HG03354 (cell line): ENCODE measurements at regions not wholly inside any gene's neighbourhood (a gene's known extent, or its start where the extent isn't known, plus 50 kb on each side); places are given as distances from the start of the nearest gene placed in this dataset.

Source experiments
- ATAC-seq: cut with Tn5 transposase; IDR thresholded peaks from one replicate; pipeline ENCODE4 v1.9.1; 2021; ENCODE audit warnings: mild to moderate bottlenecking; ENCODE audit not compliant: unreplicated experiment, poor library complexity, severe bottlenecking

DNA sequence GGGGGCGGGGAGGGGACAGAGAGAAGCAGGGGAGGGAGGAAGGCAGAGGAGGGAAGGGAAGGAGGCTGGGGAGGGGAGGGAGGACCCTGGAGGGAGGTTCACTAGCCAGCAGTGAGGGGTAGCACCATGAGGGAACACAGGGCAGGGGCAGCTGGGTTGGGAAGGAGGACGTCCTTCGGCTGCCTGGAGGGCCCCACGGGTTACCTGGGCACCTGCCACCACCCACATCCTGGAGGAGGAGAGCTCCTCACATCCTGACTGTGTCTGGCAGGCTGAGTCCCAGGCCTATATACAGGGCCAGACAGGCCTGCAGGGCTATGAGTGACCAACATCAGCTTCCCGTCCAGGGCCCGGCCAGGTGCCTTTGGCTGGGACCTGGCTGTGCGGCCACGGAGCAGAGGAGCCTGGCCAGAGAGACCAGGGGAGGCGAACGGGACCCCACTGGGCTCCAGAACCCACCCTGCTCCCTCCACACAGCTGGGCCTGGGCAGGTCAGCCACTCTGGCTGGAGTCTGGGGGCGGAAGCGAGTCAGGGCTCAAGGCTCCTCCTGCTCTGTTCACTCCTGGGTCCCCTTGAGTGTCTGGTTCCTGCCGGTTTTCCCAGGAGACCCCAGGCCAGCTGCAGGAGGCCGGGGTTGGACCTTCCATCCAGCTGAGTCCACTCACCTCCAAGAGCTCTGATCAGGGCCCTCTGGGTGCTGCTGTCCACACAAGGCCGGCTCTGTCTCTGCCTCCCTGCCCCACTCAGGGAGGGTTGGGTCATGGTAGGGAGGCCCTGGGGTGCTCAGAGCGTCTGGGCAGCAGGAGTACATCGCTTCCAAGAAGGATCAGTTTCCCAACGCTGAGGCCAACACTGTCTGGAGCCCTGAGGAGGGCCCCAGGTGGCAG lies 677.7 kb downstream of the BRD1 start:
- ATAC-seq, result no peak

DNA sequence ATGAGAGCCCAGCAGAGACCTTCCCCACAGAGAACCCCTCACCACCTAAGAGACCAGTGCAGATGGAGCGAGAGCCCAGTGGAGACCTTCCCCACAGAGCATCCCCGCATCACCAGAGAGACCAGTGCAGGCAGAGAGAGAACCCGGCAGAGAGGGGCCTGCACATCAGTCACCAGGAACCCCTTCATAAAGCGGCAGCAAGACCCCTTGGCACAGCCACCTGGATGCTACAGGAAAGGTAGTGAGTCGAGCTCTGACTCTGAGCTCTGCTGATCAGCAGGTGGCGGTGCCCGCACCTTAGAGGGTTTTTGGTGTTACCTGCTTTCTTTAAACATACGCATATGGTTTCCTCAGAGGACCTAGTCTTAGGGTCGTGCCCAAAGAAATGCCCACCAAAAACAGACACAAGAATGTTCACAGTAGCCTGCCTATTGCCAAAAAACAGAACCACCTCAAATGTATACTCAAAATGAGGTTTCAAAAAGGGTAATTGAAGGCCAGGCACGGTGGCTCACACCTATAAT lies 678.7 kb downstream of the BRD1 start:
- ATAC-seq, result no peak

DNA sequence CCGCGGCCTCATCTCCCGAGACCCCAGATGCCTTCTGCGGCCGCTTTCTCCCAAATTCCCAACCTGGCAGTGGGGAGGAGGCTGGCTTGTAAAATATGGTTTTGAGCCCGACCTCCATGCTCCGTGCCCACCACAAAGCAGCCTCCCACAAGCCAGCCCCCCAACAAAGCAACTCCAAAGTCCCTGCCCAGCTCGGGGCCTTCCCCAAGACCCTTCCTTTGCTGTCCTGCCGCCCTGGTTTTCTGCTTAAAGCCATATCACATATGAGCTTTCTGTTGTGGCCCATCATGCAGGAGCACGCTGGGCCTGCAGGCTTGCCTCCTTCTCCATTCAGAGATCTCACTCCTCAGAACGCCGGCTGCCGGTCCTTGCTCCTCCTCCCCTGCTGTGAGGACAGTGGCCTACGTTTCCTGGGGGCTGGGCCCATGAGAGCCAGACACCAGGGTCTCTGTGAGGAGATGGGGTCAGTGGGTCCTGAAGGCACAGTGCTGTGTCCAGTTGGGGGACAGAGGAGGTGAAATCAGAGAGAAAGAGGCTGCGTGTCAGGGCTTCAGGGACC lies 680.0 kb downstream of the BRD1 start:
- ATAC-seq, result no peak

DNA sequence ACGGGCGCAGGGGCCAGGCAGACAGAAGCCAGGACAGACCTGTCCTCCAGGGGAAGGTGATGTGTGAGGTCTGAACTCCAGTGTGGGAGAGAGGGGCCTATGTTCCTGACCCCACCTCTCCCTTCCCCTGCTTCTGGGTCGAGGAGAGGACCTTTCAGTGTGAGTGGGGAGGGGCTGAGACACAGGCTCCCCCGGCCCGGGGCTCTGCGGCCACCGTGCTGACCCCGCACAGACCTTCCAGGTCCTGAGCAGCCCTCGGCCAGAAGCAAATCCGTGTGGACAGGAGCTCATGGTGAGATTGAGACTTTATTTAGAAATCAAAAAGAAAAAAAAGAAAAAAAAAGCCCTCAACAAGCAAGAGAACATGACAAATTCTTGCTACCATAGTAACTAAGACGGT lies 680.5 kb downstream of the BRD1 start:
- no peak for ATAC-seq

DNA sequence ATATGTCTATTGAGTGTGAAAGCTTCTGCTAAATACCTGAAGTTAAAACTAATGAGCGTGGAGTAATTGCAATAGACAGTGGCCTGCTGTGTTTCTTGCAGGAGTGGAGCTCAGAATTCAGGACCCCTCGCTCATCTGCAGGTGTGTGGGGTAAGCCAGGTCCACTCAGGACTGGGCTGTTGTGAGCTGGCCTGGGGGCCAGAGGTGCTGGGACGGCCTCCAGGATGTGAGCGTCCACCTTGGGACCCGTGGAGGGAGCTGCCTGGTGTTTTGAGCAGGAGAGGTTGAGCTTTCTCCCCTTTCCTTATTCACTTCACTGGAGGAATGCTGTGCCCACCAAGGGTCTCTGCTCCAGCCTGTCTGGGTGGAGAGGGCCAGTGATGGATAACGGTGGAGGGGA lies 681.2 kb downstream of the BRD1 start:
- no peak for ATAC-seq

DNA sequence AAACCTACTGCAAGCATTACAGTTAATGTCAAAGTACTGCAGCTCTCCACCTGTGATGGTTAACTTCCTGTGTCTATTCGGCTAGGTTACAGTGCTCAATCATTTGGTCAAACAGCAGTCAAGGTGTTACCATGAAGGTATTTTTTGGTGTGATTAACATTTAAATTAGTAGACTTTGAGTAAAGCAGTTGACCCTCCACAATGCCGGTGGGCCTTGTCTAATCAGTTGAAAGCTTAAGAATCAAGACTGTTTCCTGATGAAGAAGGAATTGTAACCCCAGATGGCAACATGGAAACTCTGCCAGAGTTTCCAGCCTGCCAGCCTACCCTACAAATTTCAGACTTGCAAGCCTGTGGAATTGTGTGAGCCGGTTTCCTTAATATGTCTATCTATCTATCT lies 683.9 kb downstream of the BRD1 start:
- ATAC-seq, result no peak

DNA sequence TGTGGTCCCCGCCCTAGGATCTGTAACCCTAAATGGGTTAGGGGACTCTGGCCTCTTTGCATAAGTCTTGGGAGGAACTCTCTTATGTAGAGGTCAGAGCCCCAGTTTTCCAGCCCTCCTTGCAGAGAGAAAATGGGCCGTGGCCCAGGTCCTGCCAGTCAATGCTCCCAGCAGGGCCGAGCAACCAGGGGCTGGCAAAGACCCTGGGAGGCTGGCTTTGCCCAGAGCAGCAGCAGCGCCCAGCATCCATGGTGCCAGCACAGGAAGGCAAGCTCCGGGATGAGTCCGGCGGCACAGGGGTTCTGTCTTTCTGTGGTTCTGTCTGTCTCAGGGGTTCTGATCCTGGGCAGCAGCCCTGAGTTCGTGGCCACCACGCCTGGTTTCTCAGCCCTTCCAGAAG lies 684.8 kb downstream of the BRD1 start:
- ATAC-seq, result no peak

DNA sequence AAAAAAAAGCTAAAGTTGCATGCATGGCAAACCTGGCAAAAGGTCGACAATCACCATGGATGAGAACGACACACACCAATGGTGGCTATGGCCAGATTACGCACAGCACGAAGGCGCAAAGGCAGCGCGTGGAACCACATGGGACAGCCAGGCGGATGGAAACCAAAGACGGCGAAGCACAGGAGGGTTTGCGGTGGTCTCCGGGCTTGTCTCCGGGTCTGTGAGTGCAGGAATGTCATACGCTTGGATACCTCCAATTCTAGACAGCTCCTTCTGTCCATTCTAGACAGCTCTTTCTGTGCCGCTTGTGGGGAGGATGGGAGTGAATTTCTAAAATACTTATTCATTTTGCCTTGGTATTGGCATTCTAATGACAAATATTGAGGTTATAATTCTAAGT lies 685.4 kb downstream of the BRD1 start:
- no peak for ATAC-seq

DNA sequence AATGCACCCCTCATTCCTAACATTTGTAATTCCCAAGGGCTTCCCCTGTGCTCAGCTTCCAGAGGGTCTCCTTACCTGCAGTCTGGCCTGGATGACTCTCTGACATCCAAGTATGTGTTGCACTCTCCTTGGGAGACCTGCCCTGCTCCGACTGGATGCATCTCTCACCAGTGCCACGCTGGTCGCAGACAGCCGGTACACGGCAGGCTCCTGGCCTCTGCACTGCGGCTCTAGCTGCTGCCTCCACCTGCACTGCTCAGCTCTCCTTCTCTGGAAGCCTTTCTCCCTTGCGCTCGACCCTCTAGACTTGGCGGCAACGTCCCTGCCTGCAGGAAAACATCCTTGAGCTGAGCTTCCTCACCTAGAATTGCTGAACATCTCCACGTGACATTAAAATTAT lies 685.9 kb downstream of the BRD1 start:
- ATAC-seq, result no peak

DNA sequence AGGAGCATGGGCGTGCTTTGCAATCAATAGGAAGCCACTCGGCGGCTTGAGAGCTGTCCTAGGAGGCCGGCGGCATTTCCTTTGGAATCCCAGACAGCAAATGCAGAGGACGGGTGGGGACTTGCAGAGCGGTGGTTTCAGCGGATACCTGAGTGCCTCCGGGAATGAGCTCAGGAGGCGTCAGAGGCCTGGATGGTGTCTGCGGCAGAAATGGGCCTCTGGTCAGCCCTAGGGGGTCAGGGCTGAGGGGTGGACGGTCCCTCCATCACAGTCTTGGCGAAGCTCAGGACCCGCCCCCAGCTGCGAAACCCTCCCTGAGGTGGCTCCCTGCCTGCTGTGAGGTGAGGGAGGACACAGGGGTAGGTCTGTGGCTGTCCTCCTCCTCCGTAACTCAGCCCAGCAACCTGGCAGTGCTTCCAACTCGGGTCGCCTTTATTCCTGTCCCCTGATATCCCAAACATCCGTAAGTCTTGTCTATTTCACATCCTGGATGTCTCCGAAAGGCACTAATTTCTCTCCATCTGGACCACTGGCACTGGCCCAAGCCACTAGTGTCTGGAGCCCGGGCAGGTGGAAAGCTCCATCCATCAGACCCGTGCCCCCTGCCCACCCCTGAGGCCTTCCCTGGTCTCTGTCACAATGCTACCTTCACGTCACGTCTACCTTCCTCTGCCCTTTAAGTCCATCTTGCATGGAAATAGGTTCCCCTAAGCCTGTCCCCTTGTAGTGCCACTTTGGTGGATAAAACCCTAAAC lies 686.6 kb downstream of the BRD1 start:
- no peak for ATAC-seq

DNA sequence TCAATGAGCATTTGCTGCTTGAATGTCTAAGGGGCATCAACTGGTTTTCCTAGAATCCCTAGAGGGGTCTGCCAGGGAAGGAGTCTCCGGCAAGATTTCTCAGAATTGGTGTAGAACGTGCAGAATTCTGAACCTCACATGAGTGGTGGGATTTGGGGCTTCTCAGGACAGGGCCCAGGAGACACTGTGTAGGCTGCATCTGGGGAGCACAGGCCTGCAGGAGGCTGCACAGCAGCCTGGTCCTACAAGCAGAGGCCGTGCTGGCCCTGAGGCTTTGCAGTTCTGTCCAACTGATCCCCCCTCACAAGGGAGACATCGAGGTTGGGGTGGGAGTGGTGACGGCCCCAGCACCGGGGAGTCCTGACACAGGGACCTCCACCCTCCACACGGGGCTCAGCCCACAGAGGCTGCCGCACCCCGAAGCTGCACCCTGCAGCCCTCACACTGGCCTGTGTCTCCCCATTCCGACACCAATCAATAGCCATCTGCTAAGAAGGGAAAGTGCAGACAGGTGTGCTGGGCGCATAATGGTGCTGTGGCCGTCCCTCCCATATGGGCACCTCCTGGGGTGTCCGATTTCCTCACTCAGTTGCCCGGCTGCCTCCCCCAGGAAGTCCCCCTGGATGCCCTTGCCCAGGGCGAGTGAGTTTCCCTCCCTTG lies 688.1 kb downstream of the BRD1 start:
- ATAC-seq, result no peak

DNA sequence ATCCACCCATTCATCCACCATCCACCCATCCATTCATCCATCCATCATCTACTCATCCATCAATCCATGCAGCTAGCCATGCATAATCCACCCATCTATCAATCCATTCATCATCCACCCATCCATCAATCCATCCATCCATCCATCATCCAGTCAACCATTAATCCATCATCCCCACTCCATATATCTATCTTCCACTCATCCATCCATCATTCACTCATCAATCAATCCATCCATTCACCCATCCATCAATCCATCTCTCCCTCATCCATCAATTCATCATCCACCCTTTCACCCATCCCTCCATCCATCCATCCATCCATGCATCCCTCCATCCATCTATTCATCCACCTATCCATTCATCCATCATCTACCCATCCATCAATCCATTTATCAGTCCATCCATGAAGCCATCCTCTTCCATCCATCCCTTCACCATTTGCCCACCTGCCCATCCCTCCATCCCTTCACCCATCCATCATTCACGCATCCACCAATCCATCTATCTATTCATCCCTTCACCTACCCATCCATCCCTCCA lies 689.4 kb downstream of the BRD1 start:
- no peak for ATAC-seq

DNA sequence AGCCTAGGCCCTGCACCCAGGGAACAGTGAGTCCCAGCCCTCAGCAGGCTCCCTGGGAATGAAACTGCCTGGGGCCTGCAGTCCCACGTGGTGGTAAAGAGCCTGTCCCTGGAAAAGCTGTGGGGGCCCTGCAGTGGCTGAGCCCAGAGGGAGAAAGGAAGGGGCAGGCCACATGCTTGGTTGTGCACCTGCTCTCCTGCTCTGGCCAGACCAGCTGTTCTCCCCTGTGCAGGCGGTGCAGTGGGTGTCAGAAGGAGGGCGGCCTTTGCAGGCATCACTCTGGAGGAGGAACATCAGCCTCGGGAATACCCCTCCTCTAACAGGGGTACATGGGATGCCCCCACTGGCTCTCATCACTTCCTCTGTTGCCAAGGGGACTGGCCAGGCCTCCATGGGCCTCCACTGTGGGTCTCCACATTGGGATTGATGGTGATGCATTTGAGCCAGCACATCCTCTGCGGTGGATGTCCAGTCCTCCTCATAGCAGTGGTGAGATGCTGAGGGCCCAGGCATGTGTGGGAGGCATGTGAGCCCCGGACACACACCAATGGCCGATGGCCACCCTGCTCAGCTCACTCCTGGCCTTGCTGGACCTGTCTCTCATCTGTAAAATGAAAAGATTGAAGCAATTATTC lies 690.4 kb downstream of the BRD1 start:
- ATAC-seq, result no peak

DNA sequence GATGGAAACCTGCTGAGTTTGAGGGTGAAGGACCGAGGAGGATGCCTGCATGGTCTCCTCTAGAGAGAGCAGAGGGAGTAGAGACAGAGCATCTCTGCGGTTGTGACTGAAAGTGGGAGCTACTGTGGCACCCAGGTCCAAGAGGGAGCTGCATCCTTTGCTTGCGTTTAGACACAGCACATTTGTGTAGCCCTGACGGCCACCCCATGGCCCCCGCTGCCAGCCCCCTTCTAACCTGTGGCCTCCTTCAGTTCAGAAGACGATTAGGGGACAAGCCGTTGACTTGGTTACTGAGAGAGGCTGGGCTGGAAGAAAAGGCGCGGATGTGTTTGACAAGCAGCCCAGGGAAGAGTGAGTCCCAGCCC lies 690.9 kb downstream of the BRD1 start:
- ATAC-seq, result no peak

DNA sequence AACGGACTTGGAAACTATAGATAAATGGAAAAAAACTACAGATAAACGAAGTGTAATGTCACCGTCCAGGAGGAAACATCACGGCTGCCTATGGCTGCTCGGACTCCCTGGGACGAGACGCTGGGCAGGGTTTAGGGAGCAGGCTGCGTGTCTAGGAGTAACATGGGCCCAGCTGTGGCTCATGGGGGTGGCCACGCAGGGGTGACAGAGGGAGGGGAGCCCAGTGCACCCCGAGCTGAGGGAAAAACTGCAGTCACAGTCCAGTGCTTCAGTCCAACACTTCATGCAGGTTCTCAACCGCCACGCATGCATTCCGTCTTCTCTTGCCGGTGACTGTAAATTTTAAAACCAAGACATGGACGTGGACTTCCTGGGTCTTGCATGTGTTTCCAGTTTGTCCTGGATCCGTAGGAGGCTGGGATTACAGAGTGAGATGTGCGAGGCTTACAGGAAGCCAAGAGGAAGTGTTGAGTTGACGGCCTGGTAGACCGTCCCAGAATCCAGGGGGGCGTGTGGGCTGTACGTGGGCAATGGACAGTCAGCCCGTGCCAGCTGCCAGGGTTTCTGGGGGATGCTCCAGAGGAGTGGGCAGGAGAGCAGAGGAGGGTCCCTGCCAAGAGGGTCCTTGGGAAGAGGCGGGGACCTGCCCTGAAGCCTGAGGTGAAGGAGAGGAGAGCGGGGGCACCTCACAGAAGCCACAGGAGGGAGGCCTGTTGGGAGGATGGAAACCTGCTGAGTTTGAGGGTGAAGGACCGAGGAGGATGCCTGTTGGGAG lies 691.4 kb downstream of the BRD1 start:
- ATAC-seq, result no peak

DNA sequence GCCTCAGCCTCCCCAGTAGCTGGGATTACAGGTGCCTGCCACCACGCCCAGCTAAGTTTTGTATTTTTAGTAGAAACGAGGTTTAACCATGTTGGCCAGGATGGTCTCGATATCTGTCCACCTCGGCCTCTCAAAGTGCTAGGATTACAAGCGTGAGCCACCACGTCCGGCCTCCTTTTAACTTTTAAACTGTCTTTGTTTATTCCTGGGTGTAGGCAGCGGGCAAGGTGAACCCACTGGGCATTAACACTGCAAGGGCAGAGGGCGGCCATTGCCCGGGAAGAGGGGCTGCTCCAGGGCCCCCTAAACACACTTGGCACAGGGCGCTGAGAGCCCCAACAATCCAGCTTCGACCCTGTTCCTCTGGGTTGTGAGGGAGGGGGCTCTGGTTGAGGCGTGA lies 693.6 kb downstream of the BRD1 start:
- ATAC-seq, result no peak

DNA sequence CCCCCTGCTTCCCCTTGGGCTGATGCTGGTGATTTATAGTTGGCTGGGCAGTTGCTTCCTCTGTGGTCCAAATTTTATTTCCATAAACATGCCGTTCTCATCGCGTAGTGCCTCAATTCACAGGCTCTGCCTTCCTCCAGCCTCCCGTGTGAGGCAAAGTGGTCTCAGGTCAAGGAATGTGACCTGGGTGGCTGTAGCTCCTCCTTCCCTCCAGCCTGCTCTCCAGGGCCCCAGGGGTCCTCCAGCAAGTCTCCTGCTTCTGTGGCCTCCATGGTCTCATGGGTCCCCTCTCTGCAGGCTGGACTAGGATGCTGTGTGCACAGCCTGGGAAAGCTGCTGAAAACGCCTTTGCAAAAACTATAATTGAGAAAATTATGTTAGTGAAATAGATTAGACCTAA lies 694.1 kb downstream of the BRD1 start:
- ATAC-seq, result no peak

DNA sequence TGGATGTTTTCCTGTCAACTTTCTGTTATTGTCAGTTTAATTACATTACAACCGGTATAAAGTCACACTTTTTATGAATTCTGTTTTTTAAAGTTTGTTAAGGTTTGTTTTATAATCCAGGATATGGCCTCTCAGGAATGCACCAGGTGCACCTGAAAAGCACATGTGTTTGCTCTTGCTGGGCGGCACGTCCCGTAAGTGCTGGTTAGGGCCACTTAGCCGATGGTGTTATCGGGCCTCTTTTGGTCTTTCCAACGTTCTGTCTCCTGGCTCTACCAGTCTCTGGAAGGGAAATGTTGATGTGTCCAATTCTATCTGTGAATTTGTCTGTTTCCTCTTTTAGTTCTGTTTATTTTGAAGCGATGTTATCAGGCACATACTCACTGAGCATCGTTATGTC lies 695.7 kb downstream of the BRD1 start:
- ATAC-seq, result no peak

DNA sequence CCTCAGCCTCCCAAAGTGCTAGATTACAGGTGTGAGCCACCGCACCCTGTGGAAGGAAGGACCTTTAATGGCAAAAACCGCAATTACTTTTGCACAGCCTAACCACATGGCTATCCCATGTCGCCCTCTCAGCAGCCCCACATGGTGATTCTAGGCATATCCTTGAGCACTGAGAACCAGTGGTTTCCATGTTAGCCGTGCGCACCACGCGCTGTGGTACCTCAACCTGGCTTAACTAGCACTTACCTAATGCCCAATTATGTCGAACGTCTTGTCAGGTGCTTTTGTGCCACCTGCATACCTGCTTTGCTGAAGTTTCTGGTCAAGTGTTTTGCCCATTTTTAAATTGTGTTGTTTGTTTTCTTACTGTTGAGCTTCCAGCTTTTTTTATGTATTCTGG lies 697.9 kb downstream of the BRD1 start:
- ATAC-seq, result no peak
